Stimulated activated CD4-positive, alpha-beta T cell treated with anti-CD3 and anti-CD28 coated beads, Interleukin-4, amount 100 ng/mL, for 48 hours (primary cell): ENCODE measurements at regions not wholly inside any gene's neighbourhood (a gene's known extent, or its start where the extent isn't known, plus 50 kb on each side); places are given as distances from the start of the nearest gene placed in this dataset.

ENCODE experiments used
- DNase-seq, 2 donors: peaks; one replicate each; pipeline ENCODE4 v3.0.0-alpha.2; 2020; ENCODE audit warnings: low read depth in 2 of 2

GRCh38 chr1:65097076-65097475 is 50.9 kb upstream of the AK4 start:
- DNase-seq: no peak
